Neural progenitor cell (in vitro differentiated cells): ENCODE measurements at regions not wholly inside any gene's neighbourhood (a gene's known extent, or its start where the extent isn't known, plus 50 kb on each side); places are given as distances from the start of the nearest gene placed in this dataset.

ENCODE experiments used
- CTCF ChIP-seq: fragments of 200-600 bp; sonication (generic); IDR thresholded peaks from 2 replicates; pipeline ENCODE4 v1.5.1; 2017; ENCODE audit warnings: antibody characterized with exemption, mild to moderate bottlenecking
- EZH2 ChIP-seq: fragments of 200-600 bp; sonication (generic); IDR thresholded peaks from 2 replicates; pipeline ENCODE4 v1.6.1; 2017; ENCODE audit warnings: antibody characterized with exemption, mild to moderate bottlenecking, moderate library complexity

GRCh38 chr14:98932431-98933325 lies 339.3 kb downstream of the BCL11B start:
- TF ChIP-seq CTCF = no peak
- TF ChIP-seq EZH2 = no peak
